GM21723 (cell line): ENCODE measurements at regions not wholly inside any gene's neighbourhood (a gene's known extent, or its start where the extent isn't known, plus 50 kb on each side); places are given as distances from the start of the nearest gene placed in this dataset.
A peak's percentile ranks its signal among the peaks of the same experiment; 100 is the strongest.
"Not testable (repeated sequence)": the region's sequence is repeated elsewhere in the genome, so short reads cannot be mapped to it uniquely, and the experiment has no call there.

Experiments
- ATAC-seq: cut with Tn5 transposase; IDR thresholded peaks from one replicate; pipeline ENCODE4 v1.9.1; 2021; ENCODE audit warnings: mild to moderate bottlenecking, moderate library complexity; ENCODE audit not compliant: unreplicated experiment

DNA sequence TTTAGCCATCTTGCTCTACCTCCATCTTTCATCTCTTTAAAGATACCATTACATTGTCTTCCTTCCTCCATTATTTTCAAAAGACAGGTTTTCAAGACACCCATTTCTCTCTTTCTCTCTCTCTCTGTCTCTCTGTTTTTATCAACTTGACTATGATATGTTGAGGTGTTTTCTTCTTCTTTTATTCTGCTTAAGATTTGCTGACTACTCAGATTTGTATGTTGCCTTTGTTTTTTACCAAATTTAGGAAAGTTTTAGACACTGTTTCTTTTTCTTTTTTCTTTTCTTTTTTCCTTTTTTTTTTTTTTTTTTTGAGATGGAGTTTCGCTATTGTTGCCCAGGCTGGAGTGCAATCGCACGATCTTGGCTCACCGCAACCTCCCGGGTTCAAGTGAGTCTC lies 647.5 kb upstream of the VRK2 start:
- no peak for ATAC-seq

DNA sequence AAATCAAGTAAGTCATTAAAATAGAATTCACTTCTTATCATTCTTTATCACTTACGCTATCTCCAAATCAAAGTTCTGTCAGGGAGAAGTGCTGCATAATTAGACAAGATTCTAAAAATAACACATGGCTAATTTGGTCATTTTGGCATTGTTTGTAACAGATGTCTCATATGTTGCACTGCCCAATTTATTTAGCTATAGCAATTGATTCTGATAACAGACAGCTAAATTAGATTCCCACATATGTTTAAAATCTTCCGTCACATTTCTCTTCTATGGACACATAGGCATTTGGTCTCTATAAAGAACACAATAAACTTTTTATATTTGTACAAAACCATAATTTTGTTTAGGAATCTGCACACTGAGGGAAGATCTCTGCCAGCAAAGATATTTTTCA lies 644.5 kb upstream of the VRK2 start:
- no peak for ATAC-seq

DNA sequence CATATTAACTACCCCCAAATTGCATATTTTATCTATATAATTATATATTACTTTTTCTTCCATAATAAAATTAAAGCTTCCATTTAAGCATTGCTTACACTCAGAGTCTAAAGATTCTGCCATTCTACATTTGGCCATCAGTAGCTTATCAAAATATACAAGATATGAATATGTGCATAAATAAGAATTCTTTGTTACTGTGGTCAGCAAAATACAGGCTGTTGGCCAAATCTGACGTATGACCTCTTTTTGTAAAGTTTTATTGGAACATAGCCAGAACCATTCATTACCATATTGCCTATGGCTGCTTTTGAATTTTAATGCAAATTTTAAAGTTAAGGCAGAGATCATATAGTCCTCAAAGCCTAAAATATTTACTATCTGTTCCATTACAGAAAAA lies 643.9 kb upstream of the VRK2 start:
- ATAC-seq: no peak

DNA sequence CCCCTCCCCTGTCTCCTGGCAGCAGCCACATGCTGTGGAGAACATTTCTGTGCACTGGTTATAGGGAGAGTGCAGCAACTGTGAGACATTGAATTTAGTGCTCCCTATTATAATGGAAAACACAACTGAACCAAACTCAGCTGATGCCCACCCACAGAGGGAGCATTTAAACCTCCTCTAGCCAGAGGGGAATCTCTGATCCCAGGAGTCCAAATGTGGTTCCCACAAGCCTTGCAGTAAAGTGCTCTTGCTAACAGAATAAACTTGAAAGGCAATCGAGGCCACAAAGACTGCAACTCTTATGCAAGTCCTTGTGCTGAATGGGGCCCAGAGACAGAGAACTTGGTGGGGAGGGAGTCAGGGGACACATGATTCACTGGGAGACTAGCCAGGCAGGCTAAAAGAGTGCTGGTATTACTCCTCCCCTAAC lies 638.8 kb upstream of the VRK2 start:
- no peak for ATAC-seq

DNA sequence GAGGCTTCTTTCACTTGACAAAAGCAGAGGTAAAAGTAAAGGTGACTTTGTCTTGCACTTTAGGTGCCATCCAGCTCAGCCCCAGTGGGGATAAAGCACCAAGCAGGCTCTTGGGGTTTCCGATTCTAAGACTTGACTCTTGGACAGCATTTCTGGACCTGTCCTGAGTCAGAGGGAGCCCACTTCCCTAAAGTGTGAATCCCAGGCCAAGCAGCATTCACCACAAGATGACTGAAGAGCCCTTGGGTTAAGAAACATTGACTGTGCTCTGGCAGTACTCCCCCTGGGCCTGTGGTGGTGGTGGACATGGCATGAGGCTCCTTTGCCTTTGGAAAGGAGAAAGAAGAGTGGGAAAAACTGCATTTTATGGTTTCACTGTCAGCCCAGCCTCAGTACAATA lies 638.0 kb upstream of the VRK2 start:
- ATAC-seq: no peak

DNA sequence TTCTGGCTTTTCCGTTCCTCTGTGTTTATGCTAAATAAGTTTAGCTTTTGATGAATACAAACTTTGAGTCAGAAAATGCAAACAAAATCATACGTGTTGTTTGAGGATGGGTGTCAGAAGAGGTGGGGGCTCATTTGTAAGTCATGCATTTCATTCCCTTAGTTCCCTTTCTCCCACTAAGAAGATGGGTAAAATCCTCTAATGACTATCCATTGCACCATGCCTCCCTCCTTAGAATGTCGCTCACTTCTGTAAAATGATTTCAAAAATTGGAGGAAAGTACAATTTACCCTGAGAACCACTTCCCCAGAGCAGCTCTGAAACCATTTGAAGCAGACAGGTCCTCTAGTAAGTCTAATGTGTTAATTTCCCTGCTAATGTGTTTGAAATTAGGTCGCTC lies 629.6 kb upstream of the VRK2 start:
- ATAC-seq: no peak

DNA sequence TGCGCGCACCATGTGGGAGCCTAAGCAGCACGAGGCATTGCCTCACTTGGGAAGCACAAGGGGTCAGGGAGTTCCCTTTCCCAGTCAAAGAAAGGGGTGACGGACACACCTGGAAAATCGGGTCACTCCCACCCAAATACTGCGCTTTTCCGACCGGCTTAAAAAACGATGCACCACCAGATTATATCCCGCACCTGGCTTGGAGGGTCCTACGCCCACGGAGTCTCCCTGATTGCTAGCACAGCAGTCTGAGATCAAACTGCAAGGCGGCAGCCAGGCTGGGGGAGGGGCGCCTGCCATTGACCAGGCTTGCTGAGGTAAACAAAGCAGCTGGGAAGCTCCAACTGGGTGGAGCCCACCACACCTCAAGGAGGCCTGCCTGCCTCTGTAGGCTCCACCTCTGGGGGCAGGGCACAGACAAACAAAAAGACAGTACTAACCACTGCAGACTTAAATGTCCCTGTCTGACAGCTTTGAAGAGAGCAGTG lies 627.7 kb upstream of the VRK2 start:
- ATAC-seq: not testable (repeated sequence)

DNA sequence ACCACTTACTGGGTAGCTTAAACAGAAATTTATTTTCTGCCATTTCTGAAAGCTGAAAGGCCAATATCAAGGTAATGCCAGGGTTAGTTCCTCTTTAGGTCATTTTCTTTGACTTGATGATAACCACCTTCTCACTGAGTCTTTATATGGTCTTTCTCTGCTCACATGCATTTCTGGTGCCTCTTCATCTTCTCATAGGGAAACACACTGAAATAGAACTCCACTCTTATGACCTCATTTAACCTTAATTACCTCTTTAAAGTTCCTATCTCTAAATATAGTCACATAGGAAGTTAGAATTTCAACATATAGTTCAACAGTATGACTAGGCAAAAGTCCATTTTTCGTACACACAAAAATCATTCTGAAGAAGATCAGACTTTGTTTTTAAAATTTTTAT lies 616.8 kb upstream of the VRK2 start:
- ATAC-seq: no peak

DNA sequence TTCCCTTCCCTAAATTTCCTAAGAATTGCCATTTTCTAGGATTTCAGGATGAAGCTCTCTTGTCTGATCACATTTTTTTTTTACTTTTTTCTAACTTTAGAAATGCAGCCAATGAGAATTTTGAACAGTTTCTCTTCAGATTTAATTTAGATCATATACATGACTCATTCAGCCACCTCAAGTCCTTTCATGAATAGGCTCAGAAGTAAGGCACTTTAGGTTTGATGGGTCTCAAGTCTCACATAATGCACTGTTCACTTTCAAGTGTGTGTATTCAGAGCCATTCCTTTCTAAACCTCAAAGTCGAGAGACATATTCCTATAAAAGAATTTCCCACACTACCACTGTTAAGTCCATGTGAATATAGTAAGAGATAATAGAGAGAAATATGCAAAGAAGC lies 614.1 kb upstream of the VRK2 start:
- ATAC-seq: no peak

DNA sequence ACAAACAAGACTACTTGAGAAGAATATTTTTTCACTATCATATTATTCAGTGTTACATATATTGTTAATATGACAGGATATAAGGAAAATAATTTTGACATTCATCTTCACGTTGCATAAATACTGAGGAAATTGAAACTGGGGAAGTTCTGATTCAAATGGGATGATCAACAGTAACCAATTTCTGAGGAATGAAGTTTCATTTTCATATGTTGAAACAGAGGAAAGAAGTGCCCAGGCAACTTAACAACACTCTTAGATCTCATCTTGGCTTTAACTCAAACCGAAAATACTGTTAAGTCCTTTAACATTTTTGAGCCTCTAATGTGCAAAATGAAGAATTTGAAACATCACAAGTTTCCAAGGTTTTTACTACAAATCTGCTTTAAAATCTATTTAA lies 612.2 kb upstream of the VRK2 start:
- no peak for ATAC-seq

DNA sequence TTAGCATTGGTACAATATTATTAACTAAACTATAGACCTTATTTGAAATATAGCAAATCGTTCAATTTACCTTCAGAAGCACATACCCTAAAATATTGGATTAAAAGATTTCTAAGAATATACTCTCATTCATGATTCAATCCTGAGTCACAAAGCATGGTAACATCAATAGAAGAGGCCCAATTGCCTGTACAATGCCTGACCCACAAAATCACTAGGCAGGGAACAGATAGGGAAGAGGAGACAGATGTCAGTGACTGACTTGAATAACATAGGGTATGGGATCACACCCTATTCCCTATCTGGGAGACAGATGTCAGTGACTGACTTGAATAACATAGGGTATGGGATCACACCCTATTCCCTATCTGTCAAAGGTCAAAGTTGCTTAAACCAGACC lies 611.6 kb upstream of the VRK2 start:
- ATAC-seq: no peak

DNA sequence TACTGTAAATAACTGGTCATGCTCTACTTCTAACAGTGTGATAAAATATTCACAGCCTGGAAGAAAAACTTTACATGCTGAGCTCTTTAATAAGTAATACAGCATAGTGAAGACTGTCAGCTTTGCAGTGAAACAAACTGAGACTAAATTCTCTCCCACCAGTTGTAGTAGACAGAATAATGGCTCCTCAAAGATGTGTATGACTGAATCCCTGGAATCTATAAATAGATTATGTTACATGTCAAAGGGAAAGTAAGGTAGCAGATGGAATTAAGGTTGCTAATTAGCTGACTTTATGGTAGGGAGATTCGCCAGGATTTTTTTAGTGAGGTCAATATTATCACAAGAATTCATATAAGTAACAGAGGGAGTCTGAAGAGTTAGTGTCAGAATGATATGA lies 609.5 kb upstream of the VRK2 start:
- ATAC-seq: no peak

DNA sequence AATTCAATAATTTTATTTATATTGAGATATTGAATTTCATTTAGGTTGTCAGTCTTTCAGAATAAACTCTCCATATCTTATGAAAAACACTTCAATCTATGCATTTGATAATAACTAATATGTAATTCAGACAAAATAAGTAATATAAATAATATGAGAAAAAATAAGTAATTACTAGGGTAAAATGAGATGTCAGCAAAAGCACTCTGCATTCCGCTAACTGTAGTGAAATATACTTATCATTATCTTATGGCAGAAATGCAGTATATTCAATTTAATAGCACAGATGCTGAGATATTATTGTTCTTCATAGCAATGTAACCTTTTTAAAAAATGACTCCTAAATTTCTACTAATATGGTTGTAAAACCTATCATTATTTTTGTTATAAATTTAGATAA lies 606.2 kb upstream of the VRK2 start:
- ATAC-seq: no peak

DNA sequence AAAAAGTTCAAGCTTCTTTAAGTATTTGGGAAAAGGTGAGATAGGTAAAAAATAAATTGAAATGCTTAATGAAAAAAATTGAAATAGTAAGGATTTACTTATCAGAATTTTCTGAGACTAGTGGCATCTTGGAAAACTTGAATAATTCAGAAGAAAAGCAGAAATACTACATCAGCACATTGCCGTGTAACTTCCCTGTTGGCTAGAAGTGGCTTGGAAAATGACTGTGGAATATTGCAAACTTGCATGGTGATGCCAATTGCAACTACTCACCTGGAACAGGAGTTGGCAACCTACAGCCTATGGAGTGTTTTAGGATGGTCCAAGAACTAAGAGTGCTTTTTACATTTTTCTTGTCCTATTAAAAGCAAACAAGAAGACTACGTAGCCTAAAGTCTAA lies 603.5 kb upstream of the VRK2 start:
- ATAC-seq: no peak

DNA sequence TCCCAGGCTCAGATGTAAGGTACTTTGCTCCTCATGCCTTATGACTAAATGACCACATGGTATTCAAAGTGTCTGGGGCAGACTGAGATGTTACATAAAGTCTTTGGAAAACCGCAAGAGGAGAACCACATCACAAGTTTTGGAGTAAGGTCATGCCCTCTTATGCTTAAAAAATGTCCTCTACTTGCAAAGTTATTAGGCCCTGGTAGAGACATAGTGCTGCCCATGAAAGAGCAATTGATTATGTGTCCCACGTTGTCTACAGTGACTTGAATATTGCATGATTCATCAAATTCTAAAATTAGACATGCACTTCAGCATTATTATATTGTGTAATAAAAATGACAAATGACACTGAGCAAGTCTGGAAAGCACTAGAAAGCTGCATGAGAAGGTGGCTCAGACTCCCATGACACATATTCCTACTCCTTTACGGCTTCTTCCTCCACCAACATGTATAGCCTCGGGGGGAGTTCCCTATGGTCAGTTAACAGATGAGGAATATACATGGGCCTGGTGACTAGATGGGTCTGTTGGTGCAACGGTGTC lies 602.6 kb upstream of the VRK2 start:
- no peak for ATAC-seq

DNA sequence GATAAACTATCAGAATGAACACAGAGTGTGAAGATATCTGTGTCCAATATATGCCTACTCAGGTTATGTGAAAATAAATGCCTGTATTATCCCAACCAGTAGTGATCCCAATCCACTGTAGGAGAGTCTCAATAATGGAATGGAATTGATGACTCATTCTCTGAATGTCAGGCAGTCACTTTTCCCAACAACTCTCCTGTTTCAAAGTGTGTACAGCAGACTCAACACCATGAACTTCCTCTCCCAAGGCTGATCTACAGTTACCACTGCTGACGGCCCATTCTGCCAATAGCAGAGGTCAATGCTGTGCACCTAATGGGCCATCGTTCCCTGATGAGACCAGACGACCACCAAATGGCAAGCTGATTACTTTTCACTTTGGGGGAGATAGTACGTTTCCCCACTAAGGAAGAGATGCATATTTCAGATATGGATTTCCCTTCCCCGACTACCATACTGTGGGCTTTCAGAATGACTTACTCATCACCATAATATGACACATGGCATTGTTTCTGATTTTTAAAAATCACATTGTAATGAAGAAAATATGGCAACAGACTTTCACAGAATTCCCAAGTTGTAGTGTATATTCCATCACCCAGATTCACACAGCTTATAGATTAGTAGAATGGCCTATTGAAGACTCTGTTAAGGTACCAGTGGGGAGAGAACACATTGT lies 601.7 kb upstream of the VRK2 start:
- ATAC-seq: no peak

DNA sequence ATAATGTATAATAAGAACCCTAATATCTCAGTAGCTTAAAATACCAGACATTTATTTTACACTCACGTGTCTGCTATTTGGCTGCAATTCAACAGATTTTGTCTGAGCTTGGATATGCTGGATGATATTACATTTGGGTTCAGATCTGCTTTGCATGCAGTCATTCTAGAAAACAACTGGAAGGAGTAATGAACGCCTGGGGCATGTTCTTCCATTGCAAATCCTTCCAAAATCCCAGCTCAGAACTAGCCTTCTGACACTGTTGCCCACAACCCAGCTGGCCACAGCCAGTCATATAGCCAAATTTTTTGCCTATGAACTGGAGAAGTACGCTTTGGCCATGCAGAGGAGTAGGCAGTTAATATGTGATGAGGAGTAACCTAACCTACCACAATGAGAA lies 597.8 kb upstream of the VRK2 start:
- ATAC-seq: no peak

DNA sequence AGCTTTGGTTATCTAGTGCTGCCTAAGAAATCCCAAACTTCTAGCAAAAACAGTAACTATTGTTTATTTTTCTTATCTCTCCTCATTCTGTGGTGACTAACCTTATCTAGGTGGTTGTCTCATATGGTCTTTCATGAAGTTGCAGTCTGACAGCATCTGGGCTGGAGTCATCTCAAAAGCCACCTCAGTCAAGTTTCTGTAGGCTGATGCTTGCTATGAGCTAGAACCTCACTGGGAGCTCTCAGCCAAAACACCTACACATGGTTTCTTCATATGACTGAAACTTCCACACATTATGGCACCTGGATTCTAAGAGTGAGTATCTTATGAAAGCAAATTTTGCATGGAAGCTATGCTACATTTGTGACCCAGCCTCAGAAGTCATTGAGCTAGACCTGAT lies 596.4 kb upstream of the VRK2 start:
- ATAC-seq: peak; percentile 91

DNA sequence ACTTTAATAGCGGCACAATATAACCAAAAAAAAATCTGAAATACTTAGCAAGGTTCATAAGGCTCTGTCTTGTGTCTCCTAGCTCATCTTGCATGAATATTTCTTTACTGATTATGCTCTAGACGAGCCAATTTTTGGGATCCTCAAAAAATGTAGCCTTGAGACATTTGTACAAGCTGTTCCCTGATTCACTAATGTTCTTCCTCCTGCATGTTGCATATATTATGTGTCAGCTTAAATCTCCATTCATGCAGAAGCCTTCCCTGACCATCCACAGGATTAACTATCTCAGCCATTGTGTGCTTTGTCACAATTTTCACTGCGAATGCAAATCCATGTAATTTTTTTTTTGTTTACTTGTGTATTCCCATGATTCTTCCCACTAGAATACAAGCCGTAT lies 594.0 kb upstream of the VRK2 start:
- ATAC-seq: no peak

DNA sequence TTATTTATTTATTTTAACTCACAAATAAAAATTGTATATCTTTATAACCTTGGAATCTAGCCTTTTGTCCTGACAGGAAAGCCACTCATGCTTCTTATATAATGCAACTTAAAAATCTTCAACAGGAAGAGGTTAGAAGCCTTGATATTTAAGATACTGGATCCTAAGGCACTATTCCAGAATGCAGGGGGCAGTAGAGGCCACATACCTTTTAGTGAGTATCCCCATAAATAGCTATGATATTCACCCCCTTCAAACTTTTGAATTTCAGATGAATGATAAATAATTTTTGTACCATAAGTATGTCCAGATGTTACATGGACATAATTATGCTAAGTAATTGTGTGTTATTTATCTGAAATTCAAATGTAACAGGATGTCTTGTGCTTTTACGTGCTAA lies 592.7 kb upstream of the VRK2 start:
- no peak for ATAC-seq

DNA sequence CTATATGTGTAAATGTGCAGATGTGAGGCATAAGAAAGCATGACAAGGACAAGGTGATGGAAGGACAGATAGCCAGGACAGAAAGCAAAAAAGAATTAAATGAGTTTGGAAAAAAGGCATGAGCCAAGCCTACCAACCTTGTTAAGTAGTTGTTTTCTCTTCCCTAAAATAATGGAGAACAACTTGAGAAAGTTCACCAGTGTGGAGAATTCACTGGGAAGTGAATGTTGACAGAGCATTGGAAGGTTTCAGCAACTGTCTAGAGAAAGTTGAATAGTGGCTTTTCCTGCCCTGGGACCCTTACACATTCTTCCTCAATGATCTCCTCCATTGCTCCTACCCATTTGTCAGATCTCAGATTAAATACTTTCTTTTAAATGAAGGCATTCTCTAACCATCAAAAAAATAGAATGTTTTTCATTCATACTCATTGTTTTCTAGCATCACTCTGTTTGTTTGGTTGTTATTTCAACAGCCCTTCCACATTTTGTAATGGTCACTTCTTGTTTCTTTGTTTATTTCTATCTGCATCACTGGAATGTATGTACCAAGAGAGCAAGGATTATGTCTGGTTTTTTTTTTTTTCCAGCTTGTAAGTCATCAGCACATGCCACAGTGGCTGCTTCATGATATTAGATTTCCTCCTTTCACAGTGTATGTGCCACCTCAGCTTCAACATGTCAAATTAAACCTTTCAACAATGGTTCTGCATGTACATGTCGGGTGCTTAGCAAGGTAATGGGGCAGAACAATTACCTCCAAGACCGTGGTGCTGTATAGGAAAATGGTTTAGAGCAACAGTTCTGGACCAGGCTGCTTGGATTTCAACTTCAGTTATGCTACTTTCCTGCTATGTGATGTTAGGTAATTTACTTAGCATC lies 586.0 kb upstream of the VRK2 start:
- ATAC-seq: no peak

DNA sequence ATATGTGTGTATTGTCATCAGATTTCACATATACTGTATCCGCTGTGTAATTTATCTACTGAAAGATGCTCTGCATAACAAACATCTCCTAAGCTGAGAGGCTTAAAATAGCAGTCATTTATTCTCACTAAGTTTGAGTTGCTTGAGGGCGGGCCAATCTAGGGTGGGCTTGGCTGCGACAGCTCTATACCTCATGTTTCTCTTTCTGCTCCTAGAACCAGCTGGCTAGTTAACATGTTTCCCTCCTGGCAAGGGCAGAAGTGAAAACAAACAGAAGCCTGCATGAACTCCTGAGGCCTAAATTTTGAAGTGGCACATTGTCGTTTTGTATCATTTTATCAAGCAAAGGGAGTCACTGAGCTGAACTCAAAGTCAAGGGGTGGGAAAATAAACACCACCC lies 585.0 kb upstream of the VRK2 start:
- no peak for ATAC-seq
